ENCODE measurements at regions not wholly inside any gene's neighbourhood (a gene's known extent, or its start where the extent isn't known, plus 50 kb on each side); places are given as distances from the start of the nearest gene placed in this dataset.

GRCh38 chr11:27604416-27604815 lies 95.8 kb downstream of the BDNF start:
- no peak for DNase-seq (ENCODE audit: low read depth, low spot score)
- in situ Hi-C loops (cut with HindIII; ENCODE audit: low pct_unique_long_range_greater_than_20kb, low sequenced_read_pairs): no loop called here

- in situ Hi-C loops (cut with HindIII; ENCODE audit: low pct_unique_long_range_greater_than_20kb, low sequenced_read_pairs): no loop called here
Measured at GRCh38 chr11:27603376-27603990, 96.8 kb downstream of the BDNF start.

GRCh38 chr11:27600656-27601055 lies 94.1 kb upstream of the LIN7C start:
- DNase-seq (ENCODE audit: low read depth, low spot score): no peak
- in situ Hi-C loops (cut with HindIII; ENCODE audit: low pct_unique_long_range_greater_than_20kb, low sequenced_read_pairs): no loop called here

More at GRCh38 chr11:27603376-27603990, 96.8 kb downstream of the BDNF start:
- no peak for DNase-seq (ENCODE audit: low read depth, low spot score)

GRCh38 chr11:27599217-27599616 lies 92.6 kb upstream of the LIN7C start:
- DNase-seq (ENCODE audit: low read depth, low spot score): peak; percentile 36
- in situ Hi-C loops (cut with HindIII; ENCODE audit: low pct_unique_long_range_greater_than_20kb, low sequenced_read_pairs): no loop called here

GRCh38 chr11:27596802-27597201 lies 90.2 kb upstream of the LIN7C start:
- in situ Hi-C loops (cut with HindIII; ENCODE audit: low pct_unique_long_range_greater_than_20kb, low sequenced_read_pairs): no loop called here
- no peak for DNase-seq (ENCODE audit: low read depth, low spot score)

GRCh38 chr11:27596388-27596787 lies 89.8 kb upstream of the LIN7C start:
- DNase-seq (ENCODE audit: low read depth, low spot score): no peak
- in situ Hi-C loops (cut with HindIII; ENCODE audit: low pct_unique_long_range_greater_than_20kb, low sequenced_read_pairs): no loop called here

GRCh38 chr11:27592098-27592780 lies 85.7 kb upstream of the LIN7C start:
- DNase-seq (ENCODE audit: low read depth, low spot score): no peak
- in situ Hi-C loops (cut with HindIII; ENCODE audit: low pct_unique_long_range_greater_than_20kb, low sequenced_read_pairs): no loop called here

- in situ Hi-C loops (cut with HindIII; ENCODE audit: low pct_unique_long_range_greater_than_20kb, low sequenced_read_pairs): no loop called here
- no peak for DNase-seq (ENCODE audit: low read depth, low spot score)
Measured at GRCh38 chr11:27582621-27583020, 76.1 kb upstream of the LIN7C start.

- in situ Hi-C loops (cut with HindIII; ENCODE audit: low pct_unique_long_range_greater_than_20kb, low sequenced_read_pairs): no loop called here
- DNase-seq (ENCODE audit: low read depth, low spot score): no peak
Measured at GRCh38 chr11:27574342-27574741, 67.8 kb upstream of the LIN7C start.

- DNase-seq (ENCODE audit: low read depth, low spot score): no peak
- in situ Hi-C loops (cut with HindIII; ENCODE audit: low pct_unique_long_range_greater_than_20kb, low sequenced_read_pairs): no loop called here
Measured at GRCh38 chr11:27573024-27573423, 66.5 kb upstream of the LIN7C start.

GRCh38 chr11:27571154-27571810 lies 64.7 kb upstream of the LIN7C start:
- in situ Hi-C loops (cut with HindIII; ENCODE audit: low pct_unique_long_range_greater_than_20kb, low sequenced_read_pairs): no loop called here
- DNase-seq (ENCODE audit: low read depth, low spot score): no peak

GRCh38 chr11:27570542-27570941 lies 64.0 kb upstream of the LIN7C start:
- no peak for DNase-seq (ENCODE audit: low read depth, low spot score)
- in situ Hi-C loops (cut with HindIII; ENCODE audit: low pct_unique_long_range_greater_than_20kb, low sequenced_read_pairs): no loop called here

GRCh38 chr11:27563641-27564040 lies 57.1 kb upstream of the LIN7C start:
- in situ Hi-C loops (cut with HindIII; ENCODE audit: low pct_unique_long_range_greater_than_20kb, low sequenced_read_pairs): no loop called here
- DNase-seq (ENCODE audit: low read depth, low spot score): no peak

GRCh38 chr11:27563201-27563600 lies 56.6 kb upstream of the LIN7C start:
- in situ Hi-C loops (cut with HindIII; ENCODE audit: low pct_unique_long_range_greater_than_20kb, low sequenced_read_pairs): no loop called here
- DNase-seq (ENCODE audit: low read depth, low spot score): no peak

- no peak for DNase-seq (ENCODE audit: low read depth, low spot score)
- in situ Hi-C loops (cut with HindIII; ENCODE audit: low pct_unique_long_range_greater_than_20kb, low sequenced_read_pairs): no loop called here
Measured at GRCh38 chr11:27558401-27558800, 51.8 kb upstream of the LIN7C start.

GRCh38 chr11:27557226-27557625 lies 50.7 kb upstream of the LIN7C start:
- DNase-seq (ENCODE audit: low read depth, low spot score): no peak
- in situ Hi-C loops (cut with HindIII; ENCODE audit: low pct_unique_long_range_greater_than_20kb, low sequenced_read_pairs): no loop called here
